PFSK-1 (cell line): ENCODE measurements at regions not wholly inside any gene's neighbourhood (a gene's known extent, or its start where the extent isn't known, plus 50 kb on each side); places are given as distances from the start of the nearest gene placed in this dataset.

Experiments used
- FOXP2 ChIP-seq: optimal IDR thresholded peaks from 2 replicates; pipeline ENCODE3; 2011; ENCODE audit warnings: borderline replicate concordance, control low read depth, inconsistent platforms; ENCODE audit not compliant: insufficient read depth; ENCODE audit errors: extremely low read length, extremely low read depth
- POLR2AphosphoS5 ChIP-seq: IDR thresholded peaks from 2 replicates; pipeline ENCODE4 v1.6.1; 2012; ENCODE audit warnings: low read depth, mild to moderate bottlenecking, control low read depth, low read length, moderate library complexity
- REST ChIP-seq, 2 experiments: IDR thresholded peaks; 2 replicates each; pipeline versions ENCODE4 v1.6.1 to v1.8.0; 2011 to 2012; ENCODE audit warnings: low read depth in 2 of 2, low read length in 2 of 2, control low read depth in 1 of 2, inconsistent platforms in 1 of 2, mild to moderate bottlenecking in 1 of 2, moderate library complexity in 1 of 2; ENCODE audit not compliant: insufficient read depth in 1 of 2
- SIN3A ChIP-seq: IDR thresholded peaks from 2 replicates; pipeline ENCODE4 v1.6.1; 2012; ENCODE audit warnings: mild to moderate bottlenecking, low read length, moderate library complexity, borderline replicate concordance; ENCODE audit not compliant: insufficient read depth

- TF ChIP-seq POLR2AphosphoS5 (no peak), REST (IDR thresholded peaks at IDR 0.05; ENCODE audit: insufficient read depth in 1 of 2, low read depth in 2 of 2, low read length in 2 of 2) (no peak), FOXP2 (no peak), SIN3A (no peak)
Measured at GRCh38 chr3:6771171-6771570, 89.7 kb upstream of the GRM7 start.
